Progenitor cell of endocrine pancreas (in vitro differentiated cells): ENCODE measurements at regions not wholly inside any gene's neighbourhood (a gene's known extent, or its start where the extent isn't known, plus 50 kb on each side); places are given as distances from the start of the nearest gene placed in this dataset.

Experiments
- DNase-seq: peaks from one replicate; pipeline ENCODE4 v3.0.0; 2021; ENCODE audit warnings: low spot score; ENCODE audit not compliant: unreplicated experiment
- H3K27ac Mint-ChIP-seq: 2 replicates; pipeline ENCODE4 v1.8.0; 2021; ENCODE audit warnings: mild to moderate bottlenecking, moderate library complexity, mixed read lengths
- H3K27me3 Mint-ChIP-seq: 2 replicates; pipeline ENCODE4 v1.8.0; 2021; ENCODE audit warnings: mixed read lengths
- H3K36me3 Mint-ChIP-seq: 2 replicates; pipeline ENCODE4 v1.8.0; 2022; ENCODE audit warnings: mixed read lengths; ENCODE audit not compliant: insufficient read depth
- H3K4me1 Mint-ChIP-seq: 2 replicates; pipeline ENCODE4 v1.8.0; 2021; ENCODE audit warnings: low read depth, mixed read lengths
- H3K4me3 Mint-ChIP-seq: 2 replicates; pipeline ENCODE4 v1.8.0; 2021; ENCODE audit warnings: low read depth, mild to moderate bottlenecking, moderate library complexity, mixed read lengths
- H3K9me3 Mint-ChIP-seq: 2 replicates; pipeline ENCODE4 v1.8.0; 2021; ENCODE audit warnings: low read depth, mixed read lengths
- CTCF ChIP-seq: fragments of 200-600 bp; sonication (generic); IDR thresholded peaks from one replicate; pipeline ENCODE4 v1.5.0; 2021; ENCODE audit warnings: antibody characterized with exemption, mild to moderate bottlenecking; ENCODE audit not compliant: unreplicated experiment

- Mint-ChIP-seq H3K36me3 (no peaks in the 10 kb centered on the region), H3K4me1 (no peaks in the 10 kb centered on the region), H3K9me3 (no peaks in the 10 kb centered on the region), H3K27ac (no peak overlapping the region), H3K4me3 (no peak overlapping the region), H3K27me3 (no peaks in the 10 kb centered on the region)
- DNase-seq = no peak
- TF ChIP-seq CTCF = no peak
Measured at GRCh38 chr4:166259081-166259480, 386.0 kb downstream of the TLL1 start.

GRCh38 chr4:166274136-166274761, 401.2 kb downstream of the TLL1 start:
- H3K4me3 Mint-ChIP-seq = no peak overlapping the region
- H3K27me3 Mint-ChIP-seq = no peaks in the 10 kb centered on the region
- no peaks in the 10 kb centered on the region for H3K36me3 Mint-ChIP-seq
- H3K4me1 Mint-ChIP-seq = no peaks in the 10 kb centered on the region
- TF ChIP-seq CTCF = no peak
- no peak overlapping the region for H3K27ac Mint-ChIP-seq
- peaks cover 3% of the 10 kb centered on the region for H3K9me3 Mint-ChIP-seq
- DNase-seq = no peak

DNA sequence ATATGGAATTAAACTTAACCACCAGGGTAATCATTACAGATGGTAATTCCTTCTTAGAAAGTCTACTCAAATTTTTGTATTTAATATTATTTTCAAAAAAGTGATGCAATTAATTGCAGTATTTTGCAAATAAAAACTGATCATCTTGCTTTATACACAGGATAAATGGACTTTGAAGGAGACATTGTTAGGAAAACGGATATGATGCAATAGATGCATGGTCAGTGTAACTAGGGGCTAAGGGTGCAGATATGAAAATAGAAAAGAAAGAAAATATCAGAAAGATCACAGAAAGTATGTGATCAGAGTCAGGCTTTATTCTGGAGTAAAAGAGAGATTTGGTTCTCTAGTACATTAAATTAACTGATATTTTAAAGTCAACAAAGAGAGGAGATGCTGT, 401.7 kb downstream of the TLL1 start:
- Mint-ChIP-seq H3K4me1 (no peaks in the 10 kb centered on the region), H3K27ac (no peak overlapping the region), H3K27me3 (no peaks in the 10 kb centered on the region), H3K4me3 (no peak overlapping the region), H3K36me3 (no peaks in the 10 kb centered on the region), H3K9me3 (no peaks in the 10 kb centered on the region)
- TF ChIP-seq CTCF = no peak
- no peak for DNase-seq

GRCh38 chr4:166277401-166277800, 404.4 kb downstream of the TLL1 start:
- H3K4me1 Mint-ChIP-seq = no peaks in the 10 kb centered on the region
- no peak overlapping the region for H3K4me3 Mint-ChIP-seq
- H3K36me3 Mint-ChIP-seq = no peaks in the 10 kb centered on the region
- DNase-seq = no peak
- H3K27me3 Mint-ChIP-seq = no peaks in the 10 kb centered on the region
- H3K27ac Mint-ChIP-seq = no peak overlapping the region
- no peak for TF ChIP-seq CTCF
- no peaks in the 10 kb centered on the region for H3K9me3 Mint-ChIP-seq

DNA sequence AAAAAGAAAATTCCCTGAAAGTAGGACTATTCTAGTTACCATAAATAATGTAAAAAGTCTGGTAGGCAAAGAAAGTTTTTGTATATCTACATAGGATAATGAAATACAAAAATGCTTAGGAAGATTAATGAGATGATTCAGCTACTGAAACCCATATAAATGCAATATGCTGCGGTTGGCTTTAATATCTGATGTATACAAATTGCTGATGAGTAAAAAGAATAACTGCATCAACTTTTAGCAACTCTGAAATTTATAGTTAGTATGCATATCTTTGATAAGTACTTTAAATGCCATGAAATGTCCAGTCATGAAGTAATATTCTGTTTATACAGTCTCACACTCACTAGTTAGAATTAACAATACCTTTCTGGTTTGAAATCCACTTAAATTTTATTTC, 404.8 kb downstream of the TLL1 start:
- no peak for TF ChIP-seq CTCF
- Mint-ChIP-seq H3K9me3 (no peaks in the 10 kb centered on the region), H3K27ac (no peak overlapping the region), H3K4me3 (no peak overlapping the region), H3K36me3 (no peaks in the 10 kb centered on the region), H3K4me1 (no peaks in the 10 kb centered on the region), H3K27me3 (no peaks in the 10 kb centered on the region)
- no peak for DNase-seq
